Spleen (tissue), 11 donors: ENCODE measurements at regions not wholly inside any gene's neighbourhood (a gene's known extent, or its start where the extent isn't known, plus 50 kb on each side); places are given as distances from the start of the nearest gene placed in this dataset.

Experiments
- DNase-seq: peaks from one replicate; pipeline ENCODE4 v3.0.0-alpha.2; 2020
- H3K27ac ChIP-seq, 8 donors: fragments of 200-600 bp; sonication (generic) in 7 of 8; 1 replicate in 4 of 8; 2 replicates in 4 of 8; pipeline versions ENCODE4 v1.5.0 to v1.8.0; 2016 to 2021; ENCODE audit warnings: inconsistent platforms in 4 of 8, mild to moderate bottlenecking in 4 of 8, moderate library complexity in 1 of 8
- H3K27me3 ChIP-seq, 7 donors: fragments of 200-600 bp; sonication (generic) in 6 of 7; replicated peaks in 1 of 7; 1 replicate in 4 of 7; 2 replicates in 3 of 7; pipeline versions ENCODE4 v1.5.0 to v1.8.0; 2016 to 2021; ENCODE audit warnings: inconsistent platforms in 3 of 7, mild to moderate bottlenecking in 1 of 7
- H3K36me3 ChIP-seq, 6 donors: fragments of 200-600 bp; sonication (generic) in 5 of 6; 1 replicate in 4 of 6; 2 replicates in 2 of 6; pipeline versions ENCODE4 v1.5.0 to v1.8.0; 2016 to 2021; ENCODE audit warnings: inconsistent platforms in 2 of 6
- H3K4me1 ChIP-seq, 6 donors: fragments of 200-600 bp; sonication (generic) in 5 of 6; 1 replicate in 3 of 6; 2 replicates in 3 of 6; pipeline versions ENCODE4 v1.5.0 to v1.8.0; 2016 to 2021; ENCODE audit warnings: inconsistent platforms in 3 of 6
- H3K4me3 ChIP-seq, 8 donors: fragments of 200-600 bp; sonication (generic) in 7 of 8; 1 replicate in 4 of 8; 2 replicates in 4 of 8; pipeline versions ENCODE4 v1.5.0 to v1.8.0; 2016 to 2021; ENCODE audit warnings: inconsistent platforms in 4 of 8, mild to moderate bottlenecking in 4 of 8, moderate library complexity in 2 of 8
- H3K9me3 ChIP-seq, 8 donors: fragments of 200-600 bp; sonication (generic) in 7 of 8; 1 replicate in 4 of 8; 2 replicates in 4 of 8; pipeline versions ENCODE4 v1.5.0 to v1.8.0; 2016 to 2021; ENCODE audit warnings: inconsistent platforms in 4 of 8
- CTCF ChIP-seq, 11 experiments: fragments of 200-600 bp in 7 of 11; fragments of 450-650 bp in 4 of 11; sonication (generic) in 4 of 11; IDR thresholded peaks in 8 of 11; conservative IDR thresholded peaks in 3 of 11; 1 replicate in 7 of 11; 2 replicates in 4 of 11; pipeline versions ENCODE4 v1.4.0 to v1.8.0; 2016 to 2021; ENCODE audit warnings: antibody characterized with exemption in 11 of 11, inconsistent platforms in 4 of 11, mild to moderate bottlenecking in 1 of 11
- POLR2A ChIP-seq, 3 donors: fragments of 450-650 bp; IDR thresholded peaks; one replicate each; pipeline ENCODE4 v1.5.1; 2017; ENCODE audit warnings: antibody characterized with exemption in 3 of 3, mild to moderate bottlenecking in 1 of 3
- POLR2AphosphoS5 ChIP-seq, 3 donors: sonication (generic); formaldehyde crosslinking; IDR thresholded peaks; one replicate each; pipeline ENCODE4 v1.5.1; 2017; ENCODE audit warnings: antibody characterized with exemption in 3 of 3
- WGBS, 5 donors: extraction: QIAGEN DNeasy Blood & Tissue Kit in 3 of 5; methylation state at CpG; one replicate each; pipeline versions ENCODE4 v1.1.5 to v1.1.7; 2013 to 2018; 5-methylcytosine and 5-hydroxymethylcytosine counted together
- intact Hi-C: fragments of 100-400 bp; cut with DNase I; formaldehyde crosslinking; loops from one replicate; pipeline ENCODE4 v1.15.0; 2023; ENCODE audit warnings: low total_unique reads
- donor health status: healthy with polysubstance abuse.
- donor health status: DM: no; HTN: no; CAD: no; lungs with moderate emphysema.
- donor health status: DM: no; HTN: no; CAD: no.
- donor health status: Bipolar disorder and iron deficiency.
- donor health status: healthy.
- donor health status: DM: no; HTN: no; CAD: no.
- donor health status: DM: yes; HTN: yes; CAD: no.

- intact Hi-C loops, result no loop called here
- no peak for TF ChIP-seq CTCF (IDR thresholded peaks at IDR 0.05 in 8 of 11, conservative IDR thresholded peaks at IDR 0.05 in 3 of 11)
- TF ChIP-seq POLR2A (IDR thresholded peaks at IDR 0.05), result no peak
- no peak for TF ChIP-seq POLR2AphosphoS5 (IDR thresholded peaks at IDR 0.05)
- WGBS, 5 donors, result 83 to 93% (median 92%) methylated on average over 6 of the region's 6 CpGs
- Histone ChIP-seq H3K27ac (no peak overlapping the region), H3K4me3 (no peak overlapping the region), H3K27me3 (peaks cover 0 to 1% (median 0%) of the 10 kb centered on the region in 7 donors), H3K9me3 (no peaks in the 10 kb centered on the region), H3K36me3 (no peaks in the 10 kb centered on the region), H3K4me1 (no peaks in the 10 kb centered on the region)
- no peak for DNase-seq
Observed at GRCh38 chr9:2415326-2415725, 206.3 kb upstream of the VLDLR start.

DNA sequence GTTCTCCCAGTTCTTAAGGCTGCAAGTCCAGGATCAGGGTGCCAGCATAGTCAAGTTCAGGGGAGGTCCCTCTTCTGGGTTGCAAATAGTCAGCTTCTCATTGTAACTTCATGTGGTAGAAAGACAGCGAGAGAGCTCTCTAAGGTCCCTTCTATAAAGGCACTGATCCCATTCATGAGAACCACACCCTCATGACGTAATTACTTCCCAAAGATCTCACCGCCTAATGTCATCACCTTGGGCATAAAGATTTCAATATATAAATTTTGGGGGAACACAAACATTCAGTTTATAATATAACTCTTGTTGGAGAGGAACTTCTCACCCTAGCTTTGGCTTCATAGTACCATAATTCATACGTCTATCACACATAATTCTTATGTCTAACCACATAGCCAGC lies 203.9 kb upstream of the VLDLR start:
- no peak overlapping the region for H3K4me3 ChIP-seq
- no peaks in the 10 kb centered on the region for H3K4me1 ChIP-seq
- H3K9me3 ChIP-seq, result no peaks in the 10 kb centered on the region
- peak overlapping the region in 1 of 8 donors; percentile 14 for H3K27ac ChIP-seq
- intact Hi-C loops, result no loop called here
- WGBS, 5 donors, result 73 to 92% (median 91%) methylated on average over 4 of the region's 4 CpGs
- H3K36me3 ChIP-seq, result no peaks in the 10 kb centered on the region
- TF ChIP-seq POLR2A (IDR thresholded peaks at IDR 0.05) (no peak), CTCF (IDR thresholded peaks at IDR 0.05 in 8 of 11, conservative IDR thresholded peaks at IDR 0.05 in 3 of 11) (no peak), POLR2AphosphoS5 (IDR thresholded peaks at IDR 0.05) (no peak)
- no peak for DNase-seq
- H3K27me3 ChIP-seq, result peaks cover 0 to 6% (median 0%) of the 10 kb centered on the region in 7 donors

DNA sequence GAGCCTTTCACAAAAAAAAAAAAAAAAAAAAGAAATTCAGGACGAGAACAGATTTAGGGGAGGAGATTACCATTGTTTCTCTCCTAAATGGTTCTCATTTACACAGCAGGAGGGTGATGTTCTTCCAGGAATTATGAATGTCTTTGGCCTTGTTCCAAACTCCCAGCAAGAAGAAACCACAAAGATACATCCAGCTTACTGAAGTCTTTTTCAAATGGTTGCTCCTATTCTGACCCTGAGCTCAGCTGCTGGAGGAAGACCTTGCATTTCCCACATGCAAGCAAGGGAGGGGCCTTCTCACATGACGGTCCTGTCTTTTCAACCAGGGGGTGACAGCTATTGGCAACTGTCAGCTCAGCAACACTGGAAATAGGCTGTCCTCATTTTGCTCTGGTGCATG lies 203.0 kb upstream of the VLDLR start:
- no peaks in the 10 kb centered on the region for H3K9me3 ChIP-seq
- no peak overlapping the region for H3K4me3 ChIP-seq
- H3K27ac ChIP-seq, result peak overlapping the region in 3 of 8 donors; percentile 22 to 44 (median 38)
- no peaks in the 10 kb centered on the region for H3K4me1 ChIP-seq
- no peak for DNase-seq
- H3K36me3 ChIP-seq, result no peaks in the 10 kb centered on the region
- peaks cover 0 to 6% (median 0%) of the 10 kb centered on the region in 7 donors for H3K27me3 ChIP-seq
- TF ChIP-seq POLR2A (IDR thresholded peaks at IDR 0.05) (no peak), CTCF (IDR thresholded peaks at IDR 0.05 in 8 of 11, conservative IDR thresholded peaks at IDR 0.05 in 3 of 11) (no peak), POLR2AphosphoS5 (IDR thresholded peaks at IDR 0.05) (no peak)
- WGBS, 5 donors, result 32 to 52% (median 35%) methylated on average over 2 of the region's 2 CpGs
- intact Hi-C loops, result no loop called here

DNA sequence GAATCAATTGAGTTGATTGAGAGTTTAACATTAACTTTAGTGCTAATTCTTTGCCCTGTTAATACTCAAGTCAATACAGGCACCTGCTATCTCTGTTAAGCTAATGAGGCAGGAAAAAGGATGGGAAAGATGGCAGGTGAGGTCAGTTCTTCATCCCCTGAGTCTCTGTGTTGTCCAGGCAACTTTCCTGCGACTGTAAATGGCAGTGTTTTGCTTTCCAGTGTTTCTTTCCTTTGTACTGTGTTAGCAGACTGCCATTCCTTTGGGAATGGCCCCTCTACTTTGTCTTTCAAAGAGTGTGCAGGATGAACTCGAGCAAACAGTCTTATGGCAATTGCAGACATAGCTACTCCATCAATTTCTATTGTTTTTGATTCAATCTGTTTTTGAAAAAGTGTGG lies 202.2 kb upstream of the VLDLR start:
- intact Hi-C loops, result no loop called here
- H3K4me1 ChIP-seq, result peaks cover 0 to 2% (median 0%) of the 10 kb centered on the region in 6 donors
- 21 to 60% (median 32%) methylated on average over 2 of the region's 2 CpGs for WGBS, 5 donors
- no peak overlapping the region for H3K4me3 ChIP-seq
- no peak for DNase-seq
- H3K27me3 ChIP-seq, result peaks cover 0 to 6% (median 0%) of the 10 kb centered on the region in 7 donors
- TF ChIP-seq POLR2A (IDR thresholded peaks at IDR 0.05), result no peak
- no peak for TF ChIP-seq POLR2AphosphoS5 (IDR thresholded peaks at IDR 0.05)
- no peak for TF ChIP-seq CTCF (IDR thresholded peaks at IDR 0.05 in 8 of 11, conservative IDR thresholded peaks at IDR 0.05 in 3 of 11)
- peak overlapping the region in 3 of 8 donors; percentile 22 to 44 (median 38) for H3K27ac ChIP-seq
- no peaks in the 10 kb centered on the region for H3K36me3 ChIP-seq
- no peaks in the 10 kb centered on the region for H3K9me3 ChIP-seq
